Activated naive CD4-positive, alpha-beta T cell treated with anti-CD3 and anti-CD28 coated beads, Interleukin-2, amount 50 U/mL, for 16 hours (primary cell): ENCODE measurements at regions not wholly inside any gene's neighbourhood (a gene's known extent, or its start where the extent isn't known, plus 50 kb on each side); places are given as distances from the start of the nearest gene placed in this dataset.
"Not testable (repeated sequence)": the region's sequence is repeated elsewhere in the genome, so short reads cannot be mapped to it uniquely, and the experiment has no call there.

ENCODE experiments used
- DNase-seq: peaks from one replicate; pipeline ENCODE4 v3.0.0-alpha.2; 2020

GRCh38 chr1:66424530-66424929, 109.4 kb upstream of the SGIP1 start:
- DNase-seq = not testable (repeated sequence)

DNA sequence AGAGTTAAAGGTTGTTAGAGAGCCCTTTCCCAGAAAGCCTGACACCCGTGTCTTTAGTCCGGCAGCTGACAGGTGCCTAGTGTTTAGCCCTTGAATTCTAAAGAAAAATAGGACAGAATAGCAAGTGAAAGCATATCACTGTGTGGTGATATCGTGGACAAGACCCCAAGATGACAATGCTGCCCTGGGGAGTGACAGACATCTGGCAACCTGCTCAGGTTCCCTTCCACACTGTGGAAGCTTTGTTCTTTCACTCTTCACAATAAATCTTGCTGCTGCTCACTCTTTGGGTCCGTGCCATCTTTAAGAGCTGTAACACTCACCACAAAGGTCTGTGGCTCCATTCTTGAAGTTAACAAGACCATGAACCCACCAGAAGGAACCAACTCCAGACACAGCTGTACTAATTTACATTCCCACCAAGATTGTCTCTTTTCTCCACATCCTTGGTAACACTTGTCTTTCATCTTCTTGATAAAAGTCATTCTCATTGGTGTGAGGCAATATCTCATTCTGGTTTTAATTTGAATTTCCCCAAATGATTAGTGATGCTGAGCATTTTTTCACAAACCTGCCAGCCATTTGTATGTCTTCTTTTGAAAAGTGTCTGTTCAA, 107.6 kb upstream of the SGIP1 start:
- no peak for DNase-seq

GRCh38 chr1:66430815-66431214, 103.1 kb upstream of the SGIP1 start:
- DNase-seq = not testable (repeated sequence)

- no peak for DNase-seq
Observed at GRCh38 chr1:66431999-66432398, 102.0 kb upstream of the SGIP1 start.

- DNase-seq = no peak
Observed at GRCh38 chr1:66433611-66434010, 100.3 kb upstream of the SGIP1 start.

- DNase-seq = no peak
Observed at GRCh38 chr1:66434096-66434495, 99.9 kb upstream of the SGIP1 start.

DNA sequence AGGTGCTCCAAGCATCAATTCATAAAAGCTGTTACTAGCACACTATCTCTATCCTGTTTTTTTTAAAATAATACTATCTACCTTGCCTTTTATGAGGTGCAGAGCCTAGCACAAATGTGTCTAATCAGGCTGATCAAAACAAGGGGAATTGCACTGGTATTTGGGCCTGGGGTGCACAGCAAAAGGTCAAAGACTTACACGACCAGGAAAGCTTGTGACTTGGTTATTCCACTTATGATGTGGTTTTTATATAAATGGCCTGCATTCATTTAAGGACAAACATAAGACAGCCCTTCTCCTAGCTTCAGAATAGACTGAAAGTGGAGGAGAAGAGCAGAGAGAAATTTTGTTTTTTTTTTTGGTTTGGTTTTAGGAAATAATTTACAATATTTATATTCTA, 98.4 kb upstream of the SGIP1 start:
- DNase-seq = no peak

GRCh38 chr1:66436378-66437135, 97.4 kb upstream of the SGIP1 start:
- DNase-seq = peak; percentile 59

- no peak for DNase-seq
Observed at GRCh38 chr1:66437136-66437401, 96.9 kb upstream of the SGIP1 start.

- no peak for DNase-seq
Observed at GRCh38 chr1:66438062-66438461, 95.9 kb upstream of the SGIP1 start.

GRCh38 chr1:66438501-66438900, 95.5 kb upstream of the SGIP1 start:
- no peak for DNase-seq

DNA sequence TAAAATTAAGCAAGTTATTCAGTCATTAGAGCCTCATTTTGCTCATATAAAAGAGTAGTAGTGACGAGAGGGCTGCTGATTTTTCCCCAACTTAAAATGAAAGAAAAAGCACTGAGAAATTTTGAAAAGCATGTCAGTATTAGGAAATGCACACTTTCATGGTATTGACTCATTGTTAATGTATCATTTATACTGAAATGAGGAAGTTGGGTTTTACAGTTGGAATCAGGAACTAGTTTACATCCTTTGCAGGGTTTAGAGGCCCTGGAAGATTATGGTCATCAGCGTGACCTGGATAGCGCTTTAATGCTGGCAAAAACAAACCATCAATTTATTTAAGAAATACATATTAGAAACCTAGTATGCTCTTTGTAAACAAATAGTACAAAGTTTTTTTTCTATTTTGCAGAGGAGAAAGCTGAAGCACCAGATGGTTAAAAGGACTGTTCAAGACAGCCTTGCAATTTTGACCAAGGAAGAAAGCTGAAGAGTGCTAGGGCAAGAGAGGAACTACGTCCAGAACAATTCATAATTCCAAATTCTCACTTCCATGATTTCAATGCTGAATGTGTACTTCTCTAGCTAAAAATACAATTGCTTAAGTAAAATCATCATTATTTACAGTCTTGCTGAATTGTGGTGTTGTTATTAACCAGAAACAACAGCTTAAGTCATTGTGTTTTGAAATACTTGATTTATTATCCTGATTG, 94.8 kb upstream of the SGIP1 start:
- DNase-seq = no peak

- no peak for DNase-seq
Observed at GRCh38 chr1:66443793-66444192, 90.2 kb upstream of the SGIP1 start.

GRCh38 chr1:66444438-66445265, 89.3 kb upstream of the SGIP1 start:
- DNase-seq = no peak

- DNase-seq = peak; percentile 63
Observed at GRCh38 chr1:66445492-66446181, 88.3 kb upstream of the SGIP1 start.

- no peak for DNase-seq
Observed at GRCh38 chr1:66446261-66447001, 87.5 kb upstream of the SGIP1 start.

- DNase-seq = no peak
Observed at GRCh38 chr1:66450043-66450514, 83.9 kb upstream of the SGIP1 start.

DNA sequence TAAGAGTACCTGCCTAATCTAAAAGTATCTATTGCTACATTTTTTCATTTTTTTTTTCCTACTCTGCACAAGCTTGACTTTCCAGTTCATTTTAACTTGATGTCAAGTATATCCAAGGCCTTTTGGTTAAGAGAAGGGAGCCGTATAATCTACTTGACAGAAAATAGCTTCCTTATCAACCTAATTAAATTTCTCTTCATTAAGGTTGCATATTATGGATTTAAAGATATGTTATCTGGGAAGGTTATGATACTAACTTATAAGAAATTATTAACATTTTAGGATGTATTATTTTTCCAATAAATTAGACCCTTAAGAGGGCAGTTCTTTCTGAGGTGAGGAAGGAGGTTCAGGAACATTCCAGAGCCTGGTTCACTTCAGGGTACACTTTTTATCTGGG, 83.1 kb upstream of the SGIP1 start:
- no peak for DNase-seq

DNA sequence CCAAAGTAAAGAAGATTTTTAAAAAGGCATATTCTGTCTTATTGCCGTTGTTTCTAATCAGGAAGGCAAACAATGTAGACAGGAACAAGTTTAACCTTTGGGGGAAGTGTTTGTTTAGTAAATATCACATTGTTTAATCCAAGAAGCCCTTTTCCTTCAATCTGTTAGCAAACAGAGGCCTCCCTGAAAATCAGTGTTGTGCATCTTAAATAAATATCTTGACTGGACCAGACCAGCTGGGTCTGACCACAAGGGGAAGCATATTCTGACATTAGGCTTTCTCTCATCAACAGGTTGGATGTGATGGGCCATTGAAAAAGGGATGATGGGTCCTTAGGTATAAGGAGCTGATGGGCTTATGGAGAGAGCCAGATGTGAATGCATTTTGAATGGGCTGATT, 81.8 kb upstream of the SGIP1 start:
- DNase-seq = no peak

GRCh38 chr1:66452982-66453381, 81.0 kb upstream of the SGIP1 start:
- DNase-seq = no peak

DNA sequence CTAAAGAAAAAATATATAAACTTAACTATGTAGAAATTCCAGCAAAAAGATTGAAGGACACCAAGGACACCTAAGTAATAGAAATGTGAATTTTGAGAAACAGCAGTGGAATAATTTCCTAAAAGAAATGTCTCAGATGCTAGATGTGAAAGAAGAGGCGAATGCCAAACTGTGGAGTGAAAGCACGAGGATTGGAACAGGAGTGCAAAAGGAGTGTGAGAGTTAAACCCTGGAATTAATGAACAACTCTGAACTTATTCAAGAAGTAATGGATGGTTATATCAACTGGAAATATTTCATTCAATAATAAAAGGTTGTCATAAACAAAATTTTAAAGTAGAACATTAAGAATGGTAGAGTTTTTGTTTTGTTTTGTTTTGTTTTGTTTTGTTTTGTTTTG, 78.5 kb upstream of the SGIP1 start:
- DNase-seq = no peak

DNA sequence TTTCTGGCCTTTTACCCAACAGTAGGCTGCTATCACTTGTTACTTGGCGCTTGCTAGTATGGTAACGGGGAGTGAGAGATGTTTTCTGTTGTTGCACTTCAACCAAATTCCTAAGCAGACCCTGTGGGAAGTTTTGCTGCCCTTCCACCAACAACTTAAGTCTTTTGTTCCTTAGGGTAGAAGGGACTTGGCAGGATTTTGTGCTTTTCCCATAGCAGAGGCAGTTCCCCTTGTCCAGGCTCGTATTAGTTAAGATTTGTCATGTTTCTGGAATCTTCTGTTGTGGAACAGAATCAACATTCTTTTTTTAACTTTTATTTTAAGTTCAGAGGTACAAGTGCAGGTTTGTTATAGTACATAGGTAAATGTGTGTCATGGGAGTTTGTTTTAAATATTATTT, 73.2 kb upstream of the SGIP1 start:
- DNase-seq = no peak
